HepG2 (cell line): ENCODE measurements at regions not wholly inside any gene's neighbourhood (a gene's known extent, or its start where the extent isn't known, plus 50 kb on each side); places are given as distances from the start of the nearest gene placed in this dataset.
A peak's percentile ranks its signal among the peaks of the same experiment; 100 is the strongest.

Experiments
- ARHGAP35 ChIP-seq: sonication (generic); formaldehyde crosslinking; IDR thresholded peaks from 2 replicates; pipeline ENCODE4 v1.9.0; 2022; ENCODE audit warnings: mild to moderate bottlenecking, inconsistent platforms, moderate library complexity, missing genetic modification reagents, borderline replicate concordance
- CEBPG ChIP-seq: IDR thresholded peaks from 2 replicates; pipeline ENCODE4 v1.6.1; 2016
- CENPBD1 ChIP-seq: sonication (generic); formaldehyde crosslinking; IDR thresholded peaks from 2 replicates; pipeline ENCODE4 v1.8.0; 2022; ENCODE audit warnings: missing genetic modification reagents, low read depth, mild to moderate bottlenecking, borderline replicate concordance
- FOSL2 ChIP-seq: sonication (generic); formaldehyde crosslinking; IDR thresholded peaks from 2 replicates; pipeline ENCODE4 v1.4.0; 2020; ENCODE audit warnings: missing genetic modification reagents
- MBD4 ChIP-seq: IDR thresholded peaks from 2 replicates; pipeline ENCODE4 v1.6.1; 2012; ENCODE audit warnings: low read length, inconsistent platforms, borderline replicate concordance
- MIER2 ChIP-seq: IDR thresholded peaks from 2 replicates; pipeline ENCODE4 v1.6.1; 2016; ENCODE audit warnings: missing biosample characterization, missing genetic modification reagents
- RELA ChIP-seq: sonication (generic); formaldehyde crosslinking; IDR thresholded peaks from 2 replicates; pipeline ENCODE4 v1.4.0; 2020; ENCODE audit warnings: missing genetic modification reagents
- SIX1 ChIP-seq: sonication (generic); formaldehyde crosslinking; IDR thresholded peaks from 2 replicates; pipeline ENCODE4 v1.4.0; 2020; ENCODE audit warnings: missing genetic modification reagents, borderline replicate concordance
- SOX13 ChIP-seq, 3 experiments: fragments of 450-650 bp in 1 of 3; sonication (generic) in 1 of 3; formaldehyde crosslinking in 1 of 3; IDR thresholded peaks in 2 of 3; conservative IDR thresholded peaks in 1 of 3; 2 replicates each; pipeline versions ENCODE4 v1.5.0 to v1.6.1; 2016 to 2020; ENCODE audit warnings: antibody characterized with exemption in 1 of 3, mild to moderate bottlenecking in 1 of 3, missing compliant biosample characterization in 1 of 3, missing genetic modification reagents in 1 of 3, moderate library complexity in 1 of 3
- TAF1 ChIP-seq: sonication (generic); formaldehyde crosslinking; IDR thresholded peaks from 2 replicates; pipeline ENCODE4 v1.4.0; 2020; ENCODE audit warnings: missing genetic modification reagents
- TCF7 ChIP-seq: sonication (generic); IDR thresholded peaks from 2 replicates; pipeline ENCODE4 v1.6.1; 2016; ENCODE audit warnings: antibody characterized with exemption, low read depth
- U2AF2 ChIP-seq: fragments of 200-400 bp; formaldehyde crosslinking; IDR thresholded peaks from 2 replicates; pipeline ENCODE4 v1.6.1; 2017; ENCODE audit warnings: low read depth, mild to moderate bottlenecking, low read length
- ZC3H13 ChIP-seq: sonication (generic); formaldehyde crosslinking; IDR thresholded peaks from 2 replicates; pipeline ENCODE4 v1.8.1; 2023; ENCODE audit warnings: mild to moderate bottlenecking, missing genetic modification reagents, moderate library complexity
- ZNF142 ChIP-seq: sonication (generic); formaldehyde crosslinking; IDR thresholded peaks from 2 replicates; pipeline ENCODE4 v1.4.0; 2020; ENCODE audit warnings: missing genetic modification reagents
- ZNF329 ChIP-seq: sonication (generic); formaldehyde crosslinking; IDR thresholded peaks from 2 replicates; pipeline ENCODE4 v1.9.0; 2021; ENCODE audit warnings: low read depth, mild to moderate bottlenecking, missing genetic modification reagents
- ZNF335 ChIP-seq: sonication (generic); formaldehyde crosslinking; IDR thresholded peaks from 2 replicates; pipeline ENCODE4 v1.4.0; 2020; ENCODE audit warnings: missing genetic modification reagents
- ZNF550 ChIP-seq: sonication (generic); formaldehyde crosslinking; IDR thresholded peaks from 2 replicates; pipeline ENCODE4 v1.4.0; 2020; ENCODE audit warnings: mild to moderate bottlenecking, missing genetic modification reagents, borderline replicate concordance
- ZNF687 ChIP-seq: sonication (generic); formaldehyde crosslinking; IDR thresholded peaks from 2 replicates; pipeline ENCODE4 v1.5.1; 2020; ENCODE audit warnings: mild to moderate bottlenecking, missing genetic modification reagents, moderate library complexity
- ZNF7 ChIP-seq: IDR thresholded peaks from 2 replicates; pipeline ENCODE4 v1.6.1; 2016; ENCODE audit warnings: missing biosample characterization, missing genetic modification reagents
- ZNF703 ChIP-seq: sonication (generic); formaldehyde crosslinking; IDR thresholded peaks from 2 replicates; pipeline ENCODE4 v1.5.1; 2020; ENCODE audit warnings: missing genetic modification reagents, mild to moderate bottlenecking, moderate library complexity, borderline replicate concordance
- ZNF749 ChIP-seq: sonication (generic); formaldehyde crosslinking; IDR thresholded peaks from 2 replicates; pipeline ENCODE4 v1.8.0; 2022; ENCODE audit warnings: mild to moderate bottlenecking, missing genetic modification reagents, moderate library complexity, borderline replicate concordance
- ZNF883 ChIP-seq: sonication (generic); formaldehyde crosslinking; IDR thresholded peaks from 2 replicates; pipeline ENCODE4 v1.5.1; 2020; ENCODE audit warnings: mild to moderate bottlenecking, missing genetic modification reagents; ENCODE audit errors: not compliant biosample characterization

- TF ChIP-seq ZNF687 (peak; percentile 42), ZNF142 (CRISPR knock-in tag) (no peak), ZNF550 (CRISPR knock-in tag) (no peak), ZNF883 (CRISPR knock-in tag) (no peak), ARHGAP35 (CRISPR knock-in tag) (no peak), TAF1 (CRISPR knock-in tag) (no peak), RELA (CRISPR knock-in tag) (no peak), MBD4 (no peak), ZNF749 (no peak), CEBPG (CRISPR knock-in tag) (no peak), MIER2 (no peak), U2AF2 (no peak), ZNF7 (CRISPR knock-in tag) (no peak), ZNF329 (CRISPR knock-in tag) (no peak), SOX13 (IDR thresholded peaks at IDR 0.05) (no peak), SOX13 (CRISPR knock-in tag; conservative IDR thresholded peaks at IDR 0.05 in 1 of 2, IDR thresholded peaks at IDR 0.05 in 1 of 2) (peak in 1 of 2 experiments; percentile 22; a peak in 1 of 4 replicates), FOSL2 (CRISPR knock-in tag) (peak; percentile 86), ZNF335 (CRISPR knock-in tag) (no peak), SIX1 (no peak), ZC3H13 (CRISPR knock-in tag) (no peak), TCF7 (no peak), ZNF703 (CRISPR knock-in tag) (no peak), CENPBD1 (CRISPR knock-in tag) (no peak)
Measured at GRCh38 chr12:115455268-115455681, 771.3 kb upstream of the TBX3 start (continued).
